ENCODE measurements at regions not wholly inside any gene's neighbourhood (a gene's known extent, or its start where the extent isn't known, plus 50 kb on each side); places are given as distances from the start of the nearest gene placed in this dataset.
"Not testable (repeated sequence)": the region's sequence is repeated elsewhere in the genome, so short reads cannot be mapped to it uniquely, and the experiment has no call there.

- H3K36me3 ChIP-seq, result no peaks in the 10 kb centered on the region
- peaks cover 6% of the 10 kb centered on the region for H3K9me3 ChIP-seq (ENCODE audit: low read depth)
- no peak for DNase-seq (ENCODE audit: low read depth in 1 of 2, low spot score in 1 of 2)
Measured at GRCh38 chr1:229736376-229736775, 110.3 kb downstream of the URB2 start.

GRCh38 chr1:229742614-229743013 is 116.6 kb downstream of the URB2 start:
- H3K27ac ChIP-seq; H3K36me3 ChIP-seq; H3K4me3 ChIP-seq; H3K27me3 ChIP-seq; DNase-seq (ENCODE audit: low read depth in 1 of 2, low spot score in 1 of 2); H3K4me1 ChIP-seq (ENCODE audit: low read depth); H3K9me3 ChIP-seq (ENCODE audit: low read depth): not testable (repeated sequence)

More at GRCh38 chr1:229736376-229736775, 110.3 kb downstream of the URB2 start:
- TF ChIP-seq CTCF (IDR thresholded peaks at IDR 0.05; ENCODE audit: low read depth, low read length), result no peak
- H3K4me3 ChIP-seq, result no peak overlapping the region
- no peak overlapping the region for H3K27ac ChIP-seq
- no peaks in the 10 kb centered on the region for H3K27me3 ChIP-seq
- H3K4me1 ChIP-seq (ENCODE audit: low read depth), result no peaks in the 10 kb centered on the region

- Histone ChIP-seq H3K4me3 (no peak overlapping the region), H3K9me3 (ENCODE audit: low read depth) (no peaks in the 10 kb centered on the region), H3K27ac (no peak overlapping the region), H3K27me3 (no peaks in the 10 kb centered on the region), H3K4me1 (ENCODE audit: low read depth) (no peaks in the 10 kb centered on the region), H3K36me3 (no peaks in the 10 kb centered on the region)
- no peak for TF ChIP-seq CTCF (IDR thresholded peaks at IDR 0.05; ENCODE audit: low read depth, low read length)
- no peak for DNase-seq (ENCODE audit: low read depth in 1 of 2, low spot score in 1 of 2)
Measured at GRCh38 chr1:229749992-229750391, 123.9 kb downstream of the URB2 start.

- Histone ChIP-seq H3K36me3 (no peaks in the 10 kb centered on the region), H3K27me3 (no peaks in the 10 kb centered on the region), H3K4me1 (ENCODE audit: low read depth) (no peaks in the 10 kb centered on the region), H3K27ac (no peak overlapping the region), H3K9me3 (ENCODE audit: low read depth) (no peaks in the 10 kb centered on the region), H3K4me3 (no peak overlapping the region)
- TF ChIP-seq CTCF (IDR thresholded peaks at IDR 0.05; ENCODE audit: low read depth, low read length), result no peak
- no peak for DNase-seq (ENCODE audit: low read depth in 1 of 2, low spot score in 1 of 2)
Measured at GRCh38 chr1:229751610-229752009, 125.6 kb downstream of the URB2 start.

- Histone ChIP-seq H3K36me3 (no peaks in the 10 kb centered on the region), H3K4me3 (no peak overlapping the region), H3K27me3 (no peaks in the 10 kb centered on the region), H3K4me1 (ENCODE audit: low read depth) (no peaks in the 10 kb centered on the region), H3K27ac (no peak overlapping the region), H3K9me3 (ENCODE audit: low read depth) (no peaks in the 10 kb centered on the region)
- no peak for TF ChIP-seq CTCF (IDR thresholded peaks at IDR 0.05; ENCODE audit: low read depth, low read length)
- no peak for DNase-seq (ENCODE audit: low read depth in 1 of 2, low spot score in 1 of 2)
Measured at GRCh38 chr1:229752679-229753078, 126.6 kb downstream of the URB2 start.

- TF ChIP-seq CTCF (IDR thresholded peaks at IDR 0.05; ENCODE audit: low read depth, low read length), result no peak
- no peaks in the 10 kb centered on the region for H3K9me3 ChIP-seq (ENCODE audit: low read depth)
- DNase-seq (ENCODE audit: low read depth in 1 of 2, low spot score in 1 of 2), result peak in 1 of 2 donors; percentile 33
- H3K4me3 ChIP-seq, result no peak overlapping the region
- no peaks in the 10 kb centered on the region for H3K36me3 ChIP-seq
- H3K27ac ChIP-seq, result no peak overlapping the region
- no peaks in the 10 kb centered on the region for H3K27me3 ChIP-seq
- H3K4me1 ChIP-seq (ENCODE audit: low read depth), result no peaks in the 10 kb centered on the region
Measured at GRCh38 chr1:229753764-229754551, 127.9 kb downstream of the URB2 start.
